MG63 (cell line): ENCODE measurements at regions not wholly inside any gene's neighbourhood (a gene's known extent, or its start where the extent isn't known, plus 50 kb on each side); places are given as distances from the start of the nearest gene placed in this dataset.
"Not testable (repeated sequence)": the region's sequence is repeated elsewhere in the genome, so short reads cannot be mapped to it uniquely, and the experiment has no call there.

Experiments used
- DNase-seq: peaks from one replicate; pipeline ENCODE4 v3.0.0-alpha.2; 2020
- H3K27me3 ChIP-seq: fragments of 250-450 bp; sonication (Bioruptor Pico); 2 replicates; pipeline ENCODE4 v1.5.1; 2020; ENCODE audit warnings: mild to moderate bottlenecking, moderate library complexity
- H3K36me3 ChIP-seq: fragments of 250-450 bp; sonication (Bioruptor Pico); 2 replicates; pipeline ENCODE4 v1.5.1; 2020; ENCODE audit warnings: mild to moderate bottlenecking, moderate library complexity
- H3K4me3 ChIP-seq: fragments of 250-450 bp; sonication (Bioruptor Pico); 2 replicates; pipeline ENCODE4 v1.5.1; 2020; ENCODE audit warnings: mild to moderate bottlenecking, moderate library complexity
- H3K9me3 ChIP-seq: fragments of 250-450 bp; sonication (Bioruptor Pico); 2 replicates; pipeline ENCODE4 v1.5.1; 2020; ENCODE audit warnings: mild to moderate bottlenecking, moderate library complexity

- Histone ChIP-seq H3K36me3 (no peaks in the 10 kb centered on the region), H3K9me3 (peaks cover 4% of the 10 kb centered on the region), H3K27me3 (no peaks in the 10 kb centered on the region), H3K4me3 (no peak overlapping the region)
- peak; percentile 95 for DNase-seq
Measured at GRCh38 chr6:137933696-137934095, 66.6 kb downstream of the TNFAIP3 start.

- H3K27me3 ChIP-seq: no peaks in the 10 kb centered on the region
- H3K36me3 ChIP-seq: no peaks in the 10 kb centered on the region
- peaks cover 6% of the 10 kb centered on the region for H3K9me3 ChIP-seq
- no peak for DNase-seq
- no peak overlapping the region for H3K4me3 ChIP-seq
Measured at GRCh38 chr6:137936798-137937197, 69.7 kb downstream of the TNFAIP3 start.

GRCh38 chr6:137937834-137938233 lies 70.8 kb downstream of the TNFAIP3 start:
- DNase-seq: no peak
- no peaks in the 10 kb centered on the region for H3K36me3 ChIP-seq
- H3K4me3 ChIP-seq: no peak overlapping the region
- peaks cover 6% of the 10 kb centered on the region for H3K9me3 ChIP-seq
- no peaks in the 10 kb centered on the region for H3K27me3 ChIP-seq

- H3K9me3 ChIP-seq: peaks cover 6% of the 10 kb centered on the region
- DNase-seq: no peak
- no peak overlapping the region for H3K4me3 ChIP-seq
- H3K36me3 ChIP-seq: no peaks in the 10 kb centered on the region
- H3K27me3 ChIP-seq: no peaks in the 10 kb centered on the region
Measured at GRCh38 chr6:137938770-137939379, 71.8 kb downstream of the TNFAIP3 start.

GRCh38 chr6:137941995-137942394 lies 74.9 kb downstream of the TNFAIP3 start:
- no peaks in the 10 kb centered on the region for H3K36me3 ChIP-seq
- no peak overlapping the region for H3K4me3 ChIP-seq
- no peaks in the 10 kb centered on the region for H3K27me3 ChIP-seq
- H3K9me3 ChIP-seq: peaks cover 6% of the 10 kb centered on the region
- DNase-seq: no peak

- Histone ChIP-seq H3K36me3 (no peaks in the 10 kb centered on the region), H3K9me3 (peaks cover 6% of the 10 kb centered on the region), H3K4me3 (no peak overlapping the region), H3K27me3 (no peaks in the 10 kb centered on the region)
- DNase-seq: no peak
Measured at GRCh38 chr6:137942736-137943135, 75.7 kb downstream of the TNFAIP3 start.

GRCh38 chr6:137944381-137944780 lies 77.3 kb downstream of the TNFAIP3 start:
- not testable (repeated sequence) for H3K36me3 ChIP-seq, H3K27me3 ChIP-seq, DNase-seq, H3K9me3 ChIP-seq, H3K4me3 ChIP-seq

GRCh38 chr6:137944793-137945498 lies 77.9 kb downstream of the TNFAIP3 start:
- Histone ChIP-seq H3K4me3 (no peak overlapping the region), H3K36me3 (no peaks in the 10 kb centered on the region), H3K9me3 (no peaks in the 10 kb centered on the region), H3K27me3 (no peaks in the 10 kb centered on the region)
- peak; percentile 24 for DNase-seq

- Histone ChIP-seq H3K4me3 (no peak overlapping the region), H3K27me3 (no peaks in the 10 kb centered on the region), H3K9me3 (no peaks in the 10 kb centered on the region), H3K36me3 (no peaks in the 10 kb centered on the region)
- DNase-seq: no peak
Measured at GRCh38 chr6:137949686-137950390, 82.8 kb downstream of the TNFAIP3 start.

GRCh38 chr6:137950581-137950980 lies 83.5 kb downstream of the TNFAIP3 start:
- H3K4me3 ChIP-seq: no peak overlapping the region
- H3K9me3 ChIP-seq: no peaks in the 10 kb centered on the region
- H3K27me3 ChIP-seq: no peaks in the 10 kb centered on the region
- H3K36me3 ChIP-seq: no peaks in the 10 kb centered on the region
- DNase-seq: no peak

- Histone ChIP-seq H3K9me3 (no peaks in the 10 kb centered on the region), H3K36me3 (no peaks in the 10 kb centered on the region), H3K27me3 (no peaks in the 10 kb centered on the region), H3K4me3 (no peak overlapping the region)
- DNase-seq: no peak
Measured at GRCh38 chr6:137951064-137951597, 84.1 kb downstream of the TNFAIP3 start.

- DNase-seq: no peak
- H3K36me3 ChIP-seq: no peaks in the 10 kb centered on the region
- H3K4me3 ChIP-seq: no peak overlapping the region
- no peaks in the 10 kb centered on the region for H3K9me3 ChIP-seq
- H3K27me3 ChIP-seq: no peaks in the 10 kb centered on the region
Measured at GRCh38 chr6:137952247-137952646, 85.2 kb downstream of the TNFAIP3 start.

- Histone ChIP-seq H3K36me3 (no peaks in the 10 kb centered on the region), H3K27me3 (no peaks in the 10 kb centered on the region)
- no peak for DNase-seq
Measured at GRCh38 chr6:137953761-137954160, 86.7 kb downstream of the TNFAIP3 start.

GRCh38 chr6:137954253-137954652 lies 87.2 kb downstream of the TNFAIP3 start:
- Histone ChIP-seq H3K36me3 (no peaks in the 10 kb centered on the region), H3K27me3 (no peaks in the 10 kb centered on the region), H3K4me3 (no peak overlapping the region), H3K9me3 (no peaks in the 10 kb centered on the region)
- no peak for DNase-seq

More at GRCh38 chr6:137953761-137954160, 86.7 kb downstream of the TNFAIP3 start:
- H3K9me3 ChIP-seq: no peaks in the 10 kb centered on the region
- H3K4me3 ChIP-seq: no peak overlapping the region

- Histone ChIP-seq H3K9me3 (no peaks in the 10 kb centered on the region), H3K36me3 (no peaks in the 10 kb centered on the region), H3K27me3 (no peaks in the 10 kb centered on the region), H3K4me3 (no peak overlapping the region)
- no peak for DNase-seq
Measured at GRCh38 chr6:137956098-137956488, 89.0 kb downstream of the TNFAIP3 start.

GRCh38 chr6:137957471-137957870 lies 90.4 kb downstream of the TNFAIP3 start:
- Histone ChIP-seq H3K4me3 (no peak overlapping the region), H3K9me3 (no peaks in the 10 kb centered on the region)

GRCh38 chr6:137958811-137959565 lies 91.9 kb downstream of the TNFAIP3 start:
- no peaks in the 10 kb centered on the region for H3K27me3 ChIP-seq
- no peak for DNase-seq
- no peaks in the 10 kb centered on the region for H3K36me3 ChIP-seq
- H3K4me3 ChIP-seq: no peak overlapping the region
- H3K9me3 ChIP-seq: no peaks in the 10 kb centered on the region

More at GRCh38 chr6:137957471-137957870, 90.4 kb downstream of the TNFAIP3 start:
- no peak for DNase-seq
- Histone ChIP-seq H3K36me3 (no peaks in the 10 kb centered on the region), H3K27me3 (no peaks in the 10 kb centered on the region)
